ENCODE measurements at regions not wholly inside any gene's neighbourhood (a gene's known extent, or its start where the extent isn't known, plus 50 kb on each side); places are given as distances from the start of the nearest gene placed in this dataset.

DNA sequence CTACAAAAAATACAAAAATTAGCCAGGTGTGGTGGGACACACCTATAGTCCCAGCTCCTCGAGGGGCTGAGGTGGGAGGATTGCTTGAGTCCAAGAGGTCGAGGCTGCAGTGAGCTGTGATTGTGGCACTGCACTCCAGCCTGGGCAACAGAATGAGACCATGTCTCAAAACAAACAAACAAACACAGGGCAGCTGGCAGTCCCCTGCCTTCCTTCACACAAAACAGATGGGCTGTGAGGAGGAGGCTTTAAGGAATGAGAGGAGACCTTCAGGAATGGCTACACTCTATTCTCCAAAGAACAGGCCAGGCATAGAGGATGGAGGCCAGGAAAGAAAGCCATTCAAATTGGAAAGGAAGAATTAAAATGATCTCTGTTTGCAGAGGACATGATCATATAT lies 65.6 kb upstream of the MAML3 start:
- TF ChIP-seq, protein P1, sequence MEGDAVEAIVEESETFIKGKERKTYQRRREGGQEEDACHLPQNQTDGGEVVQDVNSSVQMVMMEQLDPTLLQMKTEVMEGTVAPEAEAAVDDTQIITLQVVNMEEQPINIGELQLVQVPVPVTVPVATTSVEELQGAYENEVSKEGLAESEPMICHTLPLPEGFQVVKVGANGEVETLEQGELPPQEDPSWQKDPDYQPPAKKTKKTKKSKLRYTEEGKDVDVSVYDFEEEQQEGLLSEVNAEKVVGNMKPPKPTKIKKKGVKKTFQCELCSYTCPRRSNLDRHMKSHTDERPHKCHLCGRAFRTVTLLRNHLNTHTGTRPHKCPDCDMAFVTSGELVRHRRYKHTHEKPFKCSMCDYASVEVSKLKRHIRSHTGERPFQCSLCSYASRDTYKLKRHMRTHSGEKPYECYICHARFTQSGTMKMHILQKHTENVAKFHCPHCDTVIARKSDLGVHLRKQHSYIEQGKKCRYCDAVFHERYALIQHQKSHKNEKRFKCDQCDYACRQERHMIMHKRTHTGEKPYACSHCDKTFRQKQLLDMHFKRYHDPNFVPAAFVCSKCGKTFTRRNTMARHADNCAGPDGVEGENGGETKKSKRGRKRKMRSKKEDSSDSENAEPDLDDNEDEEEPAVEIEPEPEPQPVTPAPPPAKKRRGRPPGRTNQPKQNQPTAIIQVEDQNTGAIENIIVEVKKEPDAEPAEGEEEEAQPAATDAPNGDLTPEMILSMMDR (IDR thresholded peaks at IDR 0.05), result no peak
- TF ChIP-seq POLR2A (IDR thresholded peaks at IDR 0.05), result no peak

Data from body of pancreas (tissue), 4 donors.